ENCODE measurements at regions not wholly inside any gene's neighbourhood (a gene's known extent, or its start where the extent isn't known, plus 50 kb on each side); places are given as distances from the start of the nearest gene placed in this dataset.

GRCh38 chr18:24983566-24984139 is 368.3 kb downstream of the ZNF521 start:
- no peak overlapping the region for H3K4me3 ChIP-seq (ENCODE audit: low read depth, low read length)
- TF ChIP-seq CTCF (IDR thresholded peaks at IDR 0.05; ENCODE audit: insufficient read depth, low read length, severe bottlenecking) = no peak
- no peak for FAIRE-seq
- no peaks in the 10 kb centered on the region for H3K36me3 ChIP-seq (ENCODE audit: control insufficient read depth, insufficient read depth, low read length)
- H3K27me3 ChIP-seq (ENCODE audit: control insufficient read depth, insufficient read depth, low read length) = no peaks in the 10 kb centered on the region
- DNase-seq (ENCODE audit: low read depth) = no peak

DNA sequence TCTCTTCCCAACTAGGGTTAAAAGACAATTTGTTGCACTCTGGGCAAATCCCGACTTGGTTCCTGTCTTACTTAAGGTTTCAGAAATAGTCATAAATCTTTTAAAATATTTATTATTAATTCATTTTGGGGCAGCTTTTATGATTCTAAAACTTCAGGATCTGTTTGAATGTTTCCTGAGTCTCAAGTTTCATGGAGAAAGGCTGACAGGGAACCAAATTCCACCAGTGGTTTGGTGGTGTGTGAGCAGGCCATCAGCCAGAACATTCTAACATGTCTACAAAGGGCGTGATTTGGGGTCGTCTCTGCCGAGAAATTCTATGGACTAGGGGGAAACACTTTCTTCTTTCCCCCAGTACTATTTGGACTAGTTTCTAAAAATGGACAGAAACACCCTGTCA is 366.4 kb downstream of the ZNF521 start:
- Histone ChIP-seq H3K36me3 (ENCODE audit: control insufficient read depth, insufficient read depth, low read length) (no peaks in the 10 kb centered on the region), H3K27me3 (ENCODE audit: control insufficient read depth, insufficient read depth, low read length) (no peaks in the 10 kb centered on the region), H3K4me3 (ENCODE audit: low read depth, low read length) (no peak overlapping the region)
- FAIRE-seq (no peak), DNase-seq (ENCODE audit: low read depth) (no peak)
- no peak for TF ChIP-seq CTCF (IDR thresholded peaks at IDR 0.05; ENCODE audit: insufficient read depth, low read length, severe bottlenecking)

- no peak overlapping the region for H3K4me3 ChIP-seq (ENCODE audit: low read depth, low read length)
- peak; percentile 35 for DNase-seq (ENCODE audit: low read depth)
- H3K36me3 ChIP-seq (ENCODE audit: control insufficient read depth, insufficient read depth, low read length) = no peaks in the 10 kb centered on the region
- no peaks in the 10 kb centered on the region for H3K27me3 ChIP-seq (ENCODE audit: control insufficient read depth, insufficient read depth, low read length)
- no peak for FAIRE-seq
- no peak for TF ChIP-seq CTCF (IDR thresholded peaks at IDR 0.05; ENCODE audit: insufficient read depth, low read length, severe bottlenecking)
These were observed 365.2 kb downstream of the ZNF521 start for GRCh38 chr18:24986666-24987302.

- Histone ChIP-seq H3K27me3 (ENCODE audit: control insufficient read depth, insufficient read depth, low read length) (no peaks in the 10 kb centered on the region), H3K36me3 (ENCODE audit: control insufficient read depth, insufficient read depth, low read length) (no peaks in the 10 kb centered on the region), H3K4me3 (ENCODE audit: low read depth, low read length) (no peak overlapping the region)
- DNase-seq (ENCODE audit: low read depth) = no peak
- FAIRE-seq = peak; percentile 47
- no peak for TF ChIP-seq CTCF (IDR thresholded peaks at IDR 0.05; ENCODE audit: insufficient read depth, low read length, severe bottlenecking)
These were observed 364.4 kb downstream of the ZNF521 start for GRCh38 chr18:24987303-24988252.

- DNase-seq (ENCODE audit: low read depth) = no peak
These were observed 363.6 kb downstream of the ZNF521 start for GRCh38 chr18:24988253-24988840.

More at GRCh38 chr18:24988253-24988840, 363.6 kb downstream of the ZNF521 start:
- FAIRE-seq = no peak
- H3K36me3 ChIP-seq (ENCODE audit: control insufficient read depth, insufficient read depth, low read length) = no peaks in the 10 kb centered on the region
- no peak overlapping the region for H3K4me3 ChIP-seq (ENCODE audit: low read depth, low read length)
- no peaks in the 10 kb centered on the region for H3K27me3 ChIP-seq (ENCODE audit: control insufficient read depth, insufficient read depth, low read length)
- no peak for TF ChIP-seq CTCF (IDR thresholded peaks at IDR 0.05; ENCODE audit: insufficient read depth, low read length, severe bottlenecking)
